T-helper 17 cell (primary cell): ENCODE measurements at regions not wholly inside any gene's neighbourhood (a gene's known extent, or its start where the extent isn't known, plus 50 kb on each side); places are given as distances from the start of the nearest gene placed in this dataset.
"Not testable (repeated sequence)": the region's sequence is repeated elsewhere in the genome, so short reads cannot be mapped to it uniquely, and the experiment has no call there.

Source experiments
- ATAC-seq: fragments of 150-1000 bp; cut with Tn5 transposase; 2 replicates; pipeline ENCODE4 v1.10.0; 2021; ENCODE audit warnings: mild to moderate bottlenecking, moderate library complexity
- DNase-seq, 3 donors: peaks; one replicate each; pipeline versions ENCODE4 v3.0.0 to v3.0.0-alpha.2; 2020 to 2021
- H3K9me3 ChIP-seq: one replicate; pipeline ENCODE4 v1.7.0; 2013; ENCODE audit warnings: low read length, mild to moderate bottlenecking; ENCODE audit not compliant: control insufficient read depth, poor library complexity, severe bottlenecking
- H3K27ac Mint-ChIP-seq: one replicate; pipeline ENCODE4 v1.8.0; 2022; ENCODE audit warnings: mild to moderate bottlenecking, moderate library complexity, mixed read lengths
- H3K27me3 Mint-ChIP-seq: one replicate; pipeline ENCODE4 v1.8.0; 2022; ENCODE audit warnings: mixed read lengths
- H3K36me3 Mint-ChIP-seq: one replicate; pipeline ENCODE4 v1.8.0; 2022; ENCODE audit warnings: low read depth, mixed read lengths
- H3K4me1 Mint-ChIP-seq: one replicate; pipeline ENCODE4 v1.8.0; 2022; ENCODE audit warnings: mild to moderate bottlenecking, mixed read lengths
- H3K4me3 Mint-ChIP-seq: one replicate; pipeline ENCODE4 v1.8.0; 2022; ENCODE audit warnings: mild to moderate bottlenecking, moderate library complexity, mixed read lengths

GRCh38 chr1:64343105-64343822 is 126.7 kb upstream of the CACHD1 start:
- H3K4me1 Mint-ChIP-seq: no peaks in the 10 kb centered on the region
- H3K36me3 Mint-ChIP-seq: no peaks in the 10 kb centered on the region
- H3K27me3 Mint-ChIP-seq: peaks cover 24% of the 10 kb centered on the region
- H3K4me3 Mint-ChIP-seq: no peak overlapping the region
- no peak for DNase-seq
- no peak for ATAC-seq
- H3K27ac Mint-ChIP-seq: no peak overlapping the region
- H3K9me3 ChIP-seq: no peaks in the 10 kb centered on the region

GRCh38 chr1:64343823-64344190 is 126.1 kb upstream of the CACHD1 start:
- H3K27ac Mint-ChIP-seq: no peak overlapping the region
- DNase-seq (no peak), ATAC-seq (no peak)
- H3K9me3 ChIP-seq: no peaks in the 10 kb centered on the region
- H3K4me3 Mint-ChIP-seq: no peak overlapping the region
- H3K36me3 Mint-ChIP-seq: no peaks in the 10 kb centered on the region
- H3K4me1 Mint-ChIP-seq: no peaks in the 10 kb centered on the region
- peaks cover 24% of the 10 kb centered on the region for H3K27me3 Mint-ChIP-seq

GRCh38 chr1:64348270-64348960 is 121.5 kb upstream of the CACHD1 start:
- Mint-ChIP-seq H3K27me3 (peaks cover 8% of the 10 kb centered on the region), H3K27ac (no peak overlapping the region), H3K36me3 (peaks cover 2% of the 10 kb centered on the region), H3K4me1 (no peaks in the 10 kb centered on the region), H3K4me3 (no peak overlapping the region)
- no peak for DNase-seq
- no peak for ATAC-seq
- H3K9me3 ChIP-seq: no peaks in the 10 kb centered on the region

GRCh38 chr1:64348961-64349648 is 120.8 kb upstream of the CACHD1 start:
- H3K4me3 Mint-ChIP-seq: no peak overlapping the region
- H3K4me1 Mint-ChIP-seq: no peaks in the 10 kb centered on the region
- no peaks in the 10 kb centered on the region for H3K9me3 ChIP-seq
- no peak for ATAC-seq
- H3K27ac Mint-ChIP-seq: no peak overlapping the region
- no peak for DNase-seq
- H3K36me3 Mint-ChIP-seq: peaks cover 2% of the 10 kb centered on the region
- peaks cover 11% of the 10 kb centered on the region for H3K27me3 Mint-ChIP-seq

- not testable (repeated sequence) for DNase-seq, H3K27ac Mint-ChIP-seq, H3K4me3 Mint-ChIP-seq, ATAC-seq, H3K36me3 Mint-ChIP-seq, H3K4me1 Mint-ChIP-seq, H3K9me3 ChIP-seq
- peaks cover 52% of the 10 kb centered on the region for H3K27me3 Mint-ChIP-seq
Measured at GRCh38 chr1:64355534-64355933, 114.4 kb upstream of the CACHD1 start.

- Mint-ChIP-seq H3K36me3 (no peaks in the 10 kb centered on the region), H3K27ac (no peak overlapping the region), H3K27me3 (peaks cover 52% of the 10 kb centered on the region), H3K4me1 (no peaks in the 10 kb centered on the region), H3K4me3 (no peak overlapping the region)
- ATAC-seq: no peak
- DNase-seq: no peak
- H3K9me3 ChIP-seq: no peaks in the 10 kb centered on the region
Measured at GRCh38 chr1:64356636-64357256, 113.2 kb upstream of the CACHD1 start.

- H3K4me3 Mint-ChIP-seq: no peak overlapping the region
- H3K27me3 Mint-ChIP-seq: peaks cover 52% of the 10 kb centered on the region
- DNase-seq: no peak
- ATAC-seq: no peak
- H3K9me3 ChIP-seq: no peaks in the 10 kb centered on the region
- H3K4me1 Mint-ChIP-seq: no peaks in the 10 kb centered on the region
- no peak overlapping the region for H3K27ac Mint-ChIP-seq
- H3K36me3 Mint-ChIP-seq: no peaks in the 10 kb centered on the region
Measured at GRCh38 chr1:64357422-64357821, 112.5 kb upstream of the CACHD1 start.

- Mint-ChIP-seq H3K4me1 (no peaks in the 10 kb centered on the region), H3K27me3 (peaks cover 52% of the 10 kb centered on the region), H3K4me3 (no peak overlapping the region), H3K36me3 (no peaks in the 10 kb centered on the region), H3K27ac (no peak overlapping the region)
- DNase-seq (no peak), ATAC-seq (no peak)
- no peaks in the 10 kb centered on the region for H3K9me3 ChIP-seq
Measured at GRCh38 chr1:64358692-64359091, 111.2 kb upstream of the CACHD1 start.

- Mint-ChIP-seq H3K36me3 (no peaks in the 10 kb centered on the region), H3K27me3 (peaks cover 34% of the 10 kb centered on the region), H3K4me3 (no peak overlapping the region), H3K27ac (no peak overlapping the region), H3K4me1 (no peaks in the 10 kb centered on the region)
- peaks cover 3% of the 10 kb centered on the region for H3K9me3 ChIP-seq
- DNase-seq (no peak), ATAC-seq (no peak)
Measured at GRCh38 chr1:64361974-64362373, 108.0 kb upstream of the CACHD1 start.

GRCh38 chr1:64363111-64363510 is 106.8 kb upstream of the CACHD1 start:
- Mint-ChIP-seq H3K27ac (no peak overlapping the region), H3K4me3 (no peak overlapping the region), H3K27me3 (peaks cover 29% of the 10 kb centered on the region), H3K4me1 (no peaks in the 10 kb centered on the region), H3K36me3 (no peaks in the 10 kb centered on the region)
- DNase-seq (no peak), ATAC-seq (no peak)
- peaks cover 3% of the 10 kb centered on the region for H3K9me3 ChIP-seq

GRCh38 chr1:64363616-64364015 is 106.3 kb upstream of the CACHD1 start:
- peaks cover 27% of the 10 kb centered on the region for H3K27me3 Mint-ChIP-seq
- ATAC-seq (no peak), DNase-seq (no peak)
- no peak overlapping the region for H3K27ac Mint-ChIP-seq
- no peak overlapping the region for H3K4me3 Mint-ChIP-seq
- no peaks in the 10 kb centered on the region for H3K4me1 Mint-ChIP-seq
- H3K9me3 ChIP-seq: peaks cover 3% of the 10 kb centered on the region
- H3K36me3 Mint-ChIP-seq: no peaks in the 10 kb centered on the region

GRCh38 chr1:64366821-64367220 is 103.1 kb upstream of the CACHD1 start:
- Mint-ChIP-seq H3K27ac (no peak overlapping the region), H3K4me3 (no peak overlapping the region), H3K4me1 (no peaks in the 10 kb centered on the region), H3K36me3 (no peaks in the 10 kb centered on the region), H3K27me3 (peaks cover 29% of the 10 kb centered on the region)
- peaks cover 3% of the 10 kb centered on the region for H3K9me3 ChIP-seq
- ATAC-seq (no peak), DNase-seq (no peak)

GRCh38 chr1:64368344-64368743 is 101.6 kb upstream of the CACHD1 start:
- ATAC-seq: no peak

More at GRCh38 chr1:64368344-64368743, 101.6 kb upstream of the CACHD1 start:
- H3K9me3 ChIP-seq: peaks cover 3% of the 10 kb centered on the region
- H3K4me3 Mint-ChIP-seq: no peak overlapping the region
- no peak overlapping the region for H3K27ac Mint-ChIP-seq
- no peaks in the 10 kb centered on the region for H3K4me1 Mint-ChIP-seq
- H3K36me3 Mint-ChIP-seq: no peaks in the 10 kb centered on the region
- peaks cover 29% of the 10 kb centered on the region for H3K27me3 Mint-ChIP-seq
- no peak for DNase-seq
